NCI-H1092 treated with DMSO at 0.1 percent for 48 hours (cell line): ENCODE measurements at regions not wholly inside any gene's neighbourhood (a gene's known extent, or its start where the extent isn't known, plus 50 kb on each side); places are given as distances from the start of the nearest gene placed in this dataset.

Source experiments
- DNase-seq: peaks from one replicate; lab custom pipeline; 2025; lab: John Stamatoyannopoulos, UW

DNA sequence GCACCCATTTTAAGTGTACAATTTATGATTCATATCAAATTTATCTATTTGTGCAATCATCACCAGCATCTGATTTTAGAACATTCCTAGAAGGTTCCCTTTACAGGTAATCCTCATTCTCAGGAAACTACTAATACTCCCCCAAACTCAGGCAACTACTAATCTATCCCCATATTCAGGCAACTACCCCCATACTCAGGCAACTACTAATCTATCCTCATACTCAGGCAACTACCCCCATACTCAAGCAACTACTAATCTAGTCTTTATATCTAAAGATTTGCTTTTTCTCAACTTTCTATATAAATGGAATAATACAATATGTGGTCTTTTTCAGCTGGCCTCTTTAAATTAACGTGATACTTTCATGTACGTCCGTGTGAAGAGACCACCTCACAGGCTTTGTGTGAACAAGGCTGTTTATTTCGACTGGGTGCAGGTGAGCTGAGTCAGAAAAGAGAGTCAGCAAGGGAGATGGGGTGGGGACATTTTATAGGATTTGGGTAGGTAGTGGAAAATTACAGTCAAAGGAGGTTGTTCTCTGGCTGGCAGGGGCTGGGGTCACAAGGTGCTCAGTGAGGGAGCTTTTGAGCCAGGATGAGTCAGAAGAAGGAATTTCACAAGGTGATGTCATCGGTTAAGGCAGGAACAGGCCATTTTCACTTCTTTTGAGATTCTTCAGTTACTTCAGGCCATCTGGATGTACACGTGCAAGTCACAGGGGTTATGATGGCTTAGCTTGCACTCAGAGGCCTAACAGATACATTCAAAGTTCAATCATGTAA is 1444.5 kb upstream of the CADM2 start:
- no peak for DNase-seq

DNA sequence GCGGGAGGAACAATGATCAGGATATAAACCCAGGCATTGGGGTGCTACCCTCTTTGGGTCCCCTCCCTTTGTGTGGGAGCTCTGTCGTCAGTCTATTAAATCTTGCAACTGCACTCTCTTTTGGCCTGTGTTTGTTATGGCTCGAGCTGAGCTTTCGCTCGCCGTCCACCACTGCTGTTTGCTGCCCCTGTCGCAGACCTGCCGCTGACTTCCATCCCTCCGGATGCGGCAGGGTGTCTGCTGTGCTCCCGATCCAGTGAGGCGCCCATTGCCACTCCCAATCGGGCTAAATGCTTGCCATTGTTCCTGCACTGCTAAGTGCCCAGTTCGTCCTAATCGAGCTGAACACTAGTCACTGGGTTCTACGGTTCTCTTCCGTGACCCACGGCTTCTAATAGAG is 1443.7 kb upstream of the CADM2 start:
- DNase-seq = no peak

GRCh38 chr3:83523470-83524073 is 1435.2 kb upstream of the CADM2 start:
- DNase-seq = peak; percentile 69

GRCh38 chr3:83524901-83525300 is 1433.9 kb upstream of the CADM2 start:
- peak; percentile 23 for DNase-seq

DNA sequence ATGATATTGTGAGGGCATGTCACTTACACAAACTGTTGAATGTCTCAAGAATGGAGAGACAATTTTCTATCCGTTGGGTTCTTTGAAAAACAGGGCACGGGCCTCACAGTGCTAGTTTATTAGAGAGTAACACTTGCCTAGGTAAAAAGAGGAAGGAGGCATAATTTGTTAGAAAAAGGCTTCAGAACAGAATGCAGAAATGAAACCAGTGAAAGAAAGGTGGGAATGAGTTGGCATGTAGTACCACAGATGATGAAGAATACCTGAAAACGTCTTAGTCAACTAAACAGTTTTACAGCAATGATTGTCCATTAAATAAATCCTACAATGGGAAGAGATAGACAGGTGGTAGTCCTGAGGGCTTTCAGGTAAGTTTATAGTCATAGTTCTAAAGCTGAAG is 1399.7 kb upstream of the CADM2 start:
- no peak for DNase-seq

- DNase-seq = no peak
These were observed 1390.9 kb upstream of the CADM2 start for GRCh38 chr3:83567935-83568334.

GRCh38 chr3:83581546-83581945 is 1377.2 kb upstream of the CADM2 start:
- no peak for DNase-seq

GRCh38 chr3:83601704-83602103 is 1357.1 kb upstream of the CADM2 start:
- no peak for DNase-seq

DNA sequence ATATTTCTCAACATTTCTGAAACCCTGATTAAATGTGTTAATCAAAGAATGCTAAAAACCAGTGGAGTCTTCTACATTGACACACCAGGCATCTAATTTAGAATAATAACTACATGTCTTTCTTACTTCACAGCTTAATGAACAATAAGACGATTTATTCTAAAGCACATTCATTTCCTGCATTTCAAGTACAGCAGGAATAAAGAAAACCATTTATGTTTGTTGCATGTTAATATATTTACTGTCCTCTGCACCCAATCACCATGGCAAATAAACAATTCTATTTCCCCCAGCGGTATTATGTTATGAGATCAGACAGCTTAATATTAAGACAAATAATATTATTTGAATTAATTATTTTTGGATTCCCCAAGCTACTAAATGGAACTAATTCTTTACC is 1336.3 kb upstream of the CADM2 start:
- DNase-seq = no peak

DNA sequence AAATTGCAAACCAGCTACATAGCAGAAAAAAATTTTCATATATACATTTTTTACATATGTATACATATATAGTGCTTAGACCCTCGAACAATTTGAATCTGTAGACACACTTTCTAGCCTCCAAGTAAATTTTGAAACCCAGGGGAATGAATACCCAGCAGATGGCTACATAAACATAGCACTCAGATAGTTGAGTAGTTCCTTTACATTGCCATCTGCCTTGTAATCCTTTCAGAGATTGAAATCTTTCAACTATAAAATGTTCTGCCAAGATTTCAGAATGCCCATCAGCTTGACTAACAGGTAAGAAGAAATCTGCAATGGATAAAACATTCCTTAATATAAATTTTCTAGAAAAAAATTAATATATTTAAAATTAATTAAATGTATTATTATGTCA is 1333.5 kb upstream of the CADM2 start:
- DNase-seq = no peak

DNA sequence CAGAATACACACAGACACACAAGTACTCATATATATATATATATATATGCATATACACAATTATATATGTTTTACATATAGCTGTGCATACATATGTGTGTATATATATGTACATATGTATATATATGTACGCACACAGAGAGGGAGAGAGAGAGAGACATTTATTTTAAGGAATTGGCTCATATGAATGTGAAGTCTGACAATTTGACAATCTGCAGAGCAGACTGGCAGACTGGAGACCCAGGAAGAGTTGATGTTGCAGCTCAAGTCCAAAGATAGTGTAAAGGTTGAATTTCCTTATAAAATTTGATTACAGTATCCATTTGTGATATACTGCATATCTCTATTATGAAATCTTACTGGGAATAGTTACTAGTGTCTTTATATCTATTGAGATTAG is 1330.3 kb upstream of the CADM2 start:
- DNase-seq = no peak

GRCh38 chr3:83632526-83632925 is 1326.3 kb upstream of the CADM2 start:
- no peak for DNase-seq

DNA sequence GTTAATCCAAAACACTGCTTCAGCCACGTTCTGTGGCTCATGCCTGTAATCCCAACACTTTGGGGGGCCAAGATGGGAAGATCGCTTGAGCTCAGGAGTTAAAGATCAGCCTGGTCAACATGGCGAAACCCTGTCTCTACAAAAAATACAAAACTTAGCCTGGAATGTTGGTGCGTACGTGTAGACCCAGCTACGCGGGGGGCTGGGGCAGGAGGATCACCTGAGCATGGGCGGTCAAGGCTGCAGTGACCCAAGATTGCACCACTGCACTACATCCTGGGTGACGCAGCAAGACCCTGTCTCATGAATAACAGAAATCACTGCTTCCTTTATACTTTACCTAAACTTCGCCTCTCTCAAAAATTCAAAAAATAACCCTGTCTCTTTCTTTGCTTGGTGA is 1325.0 kb upstream of the CADM2 start:
- no peak for DNase-seq

DNA sequence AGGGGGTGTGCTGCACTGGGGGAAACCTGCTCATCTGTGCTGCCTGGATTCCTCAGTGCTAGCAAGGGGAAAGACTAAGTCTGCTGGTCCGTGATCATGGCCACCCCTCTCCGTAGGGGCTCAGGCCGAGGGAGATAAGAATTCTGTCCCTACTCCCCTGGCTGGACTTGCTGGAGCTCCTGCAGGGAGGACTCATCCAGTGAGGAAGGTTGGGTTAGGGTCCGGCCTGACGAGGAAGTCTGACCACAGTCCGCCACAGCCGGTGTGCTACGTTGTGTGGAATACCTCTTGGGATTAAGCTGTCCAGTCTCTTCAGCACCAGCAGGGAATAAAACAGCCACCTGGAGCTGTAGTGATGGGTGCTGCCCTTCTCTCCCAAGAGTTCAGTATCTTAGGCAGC is 1309.1 kb upstream of the CADM2 start:
- DNase-seq = no peak

DNA sequence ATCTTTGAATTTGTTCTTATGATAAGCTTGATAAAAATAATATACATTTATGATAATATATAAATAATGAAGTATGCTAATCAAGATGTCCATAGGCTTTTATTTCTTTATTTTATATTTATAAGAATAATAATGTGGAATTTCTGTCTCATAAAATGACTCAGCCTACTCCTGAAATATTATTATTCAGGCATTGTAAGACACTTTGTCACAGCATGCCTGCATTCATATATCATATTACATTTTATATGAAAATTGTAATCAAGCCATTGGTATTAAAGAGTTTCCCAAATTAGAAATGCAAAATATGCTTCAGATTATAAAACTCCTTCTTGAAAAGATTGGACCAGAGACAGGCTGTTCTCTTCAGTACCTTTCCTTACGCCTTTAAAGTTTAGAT is 1303.7 kb upstream of the CADM2 start:
- no peak for DNase-seq

DNA sequence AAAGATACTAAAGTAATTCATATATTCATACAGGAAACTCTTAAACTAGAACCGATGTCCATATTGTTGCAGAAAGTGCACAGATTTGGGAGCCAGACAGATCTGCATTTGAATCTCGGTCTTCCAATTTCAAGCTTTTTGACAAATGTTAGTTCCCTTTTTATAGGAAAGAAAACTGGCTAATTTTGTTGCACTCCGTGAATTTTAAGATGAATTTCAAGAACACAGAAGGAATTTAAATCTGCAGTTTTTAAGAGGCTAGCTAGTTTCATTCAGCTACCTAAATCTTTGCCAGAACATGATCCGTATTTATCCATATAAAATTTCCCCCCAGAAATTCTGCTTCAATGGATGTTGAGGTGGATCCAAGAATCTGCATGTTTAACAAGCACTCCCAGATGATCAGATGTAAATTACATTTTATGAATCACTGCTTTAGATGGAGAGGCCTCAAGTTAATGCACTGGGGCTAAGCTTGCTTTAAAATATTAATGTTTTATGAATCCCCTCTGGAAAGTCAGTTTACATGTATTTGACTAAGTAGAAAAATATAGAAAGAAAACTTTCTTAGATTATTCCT is 1296.3 kb upstream of the CADM2 start:
- no peak for DNase-seq

DNA sequence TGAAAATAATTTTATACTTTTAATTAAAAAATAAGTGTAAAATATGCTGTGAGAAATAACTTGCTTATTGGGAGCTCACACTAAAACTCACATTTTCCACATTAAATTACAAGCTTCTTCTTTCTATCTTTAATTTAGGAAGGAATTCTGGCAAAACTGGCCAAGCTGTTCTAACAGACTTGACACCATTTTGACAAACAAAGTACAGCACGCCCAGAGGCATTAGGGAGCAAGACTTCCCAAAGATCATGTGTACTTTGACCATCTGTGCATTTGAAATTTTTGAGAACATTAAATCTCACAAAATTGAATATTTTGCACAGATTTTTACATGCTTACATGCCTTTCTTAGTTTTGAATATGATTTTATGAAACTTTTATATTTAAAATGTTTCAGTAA is 1288.4 kb upstream of the CADM2 start:
- no peak for DNase-seq

DNA sequence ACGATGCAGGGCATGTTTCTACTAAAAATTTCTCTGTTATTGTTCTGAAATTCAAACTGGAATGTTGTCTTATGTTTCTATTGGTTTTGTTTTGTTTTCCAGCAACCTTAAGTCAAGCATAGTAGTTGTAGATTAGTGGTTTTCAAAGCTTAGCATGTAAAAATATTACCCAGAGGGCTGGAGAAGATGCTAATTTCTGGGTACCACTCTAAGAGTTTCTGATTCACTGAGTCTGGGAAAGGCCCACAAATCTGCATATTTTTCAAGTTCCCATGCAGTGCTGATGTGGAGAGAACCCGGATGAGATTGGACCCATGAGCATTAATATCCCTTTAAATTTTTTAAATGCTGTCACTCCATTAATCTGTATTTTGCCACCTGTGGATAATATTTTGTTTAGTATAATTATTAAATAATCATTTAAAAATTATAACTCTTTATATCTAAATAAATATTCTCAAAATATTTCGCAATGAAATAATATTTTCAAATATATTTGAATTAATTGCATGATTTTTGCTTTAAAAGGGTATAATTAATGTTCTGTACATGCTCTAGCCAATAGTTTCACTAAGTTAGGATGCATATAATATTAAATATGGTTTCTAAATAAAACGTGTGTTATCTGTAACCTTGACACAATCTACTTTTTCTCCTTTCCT is 1274.7 kb upstream of the CADM2 start:
- DNase-seq = no peak

GRCh38 chr3:83706669-83707068 is 1252.1 kb upstream of the CADM2 start:
- DNase-seq = no peak

DNA sequence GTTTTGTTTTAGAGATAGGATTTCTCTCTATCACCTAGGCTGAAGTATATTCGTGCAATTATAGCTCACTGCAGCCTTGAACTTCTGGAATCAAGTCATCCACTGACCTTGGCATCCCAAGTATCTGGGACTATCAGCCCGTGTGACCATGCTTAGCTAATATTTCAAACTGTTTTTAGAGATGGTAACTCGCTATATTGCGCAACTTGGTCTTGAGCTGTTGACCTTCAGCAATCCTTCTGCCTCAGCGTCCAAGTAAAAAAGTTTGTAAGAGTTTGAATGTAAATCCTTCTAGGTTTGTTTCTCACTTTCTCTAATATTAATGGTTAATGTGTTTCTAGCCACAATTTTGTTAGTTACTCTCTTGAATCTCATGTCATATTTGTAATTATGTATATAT is 1243.5 kb upstream of the CADM2 start:
- no peak for DNase-seq

DNA sequence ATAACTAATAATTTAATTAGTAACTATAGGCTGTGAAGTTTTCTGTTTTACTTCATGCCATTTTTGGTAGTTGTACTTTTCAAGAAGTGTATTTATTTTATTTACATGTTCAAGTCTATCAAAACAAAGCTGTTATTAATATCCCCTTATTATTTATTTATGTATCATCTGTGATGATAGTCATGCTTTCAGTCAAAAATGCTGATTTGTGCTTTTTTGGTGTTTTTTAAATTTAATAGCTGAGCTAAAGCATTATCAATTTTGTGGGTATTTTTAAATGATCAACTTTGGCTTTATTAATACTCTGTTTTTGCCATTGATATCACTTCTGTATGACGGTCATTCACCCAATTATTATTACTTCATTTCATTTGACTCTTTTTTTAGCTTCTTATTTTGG is 1229.2 kb upstream of the CADM2 start:
- no peak for DNase-seq

GRCh38 chr3:83734656-83735055 is 1224.1 kb upstream of the CADM2 start:
- DNase-seq = no peak

DNA sequence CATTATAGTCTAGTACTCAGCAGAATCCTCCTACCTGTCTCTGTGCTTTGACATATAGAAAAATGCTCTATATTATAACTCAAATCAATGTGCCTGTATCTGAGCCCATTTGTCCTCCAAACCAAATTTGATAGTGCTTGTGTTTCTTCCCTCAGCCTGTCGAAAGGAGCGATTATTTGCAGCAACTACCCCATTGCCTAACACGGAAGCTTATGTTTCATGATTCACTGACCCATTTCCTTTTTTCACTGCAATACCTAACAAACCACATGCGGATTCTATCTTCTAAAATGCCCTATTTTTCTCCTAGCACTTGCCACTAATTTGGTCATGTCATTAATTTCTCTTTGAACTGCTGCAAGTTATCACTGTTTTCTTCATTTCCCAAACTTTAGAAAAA is 1220.6 kb upstream of the CADM2 start:
- no peak for DNase-seq
